ENCODE measurements at regions not wholly inside any gene's neighbourhood (a gene's known extent, or its start where the extent isn't known, plus 50 kb on each side); places are given as distances from the start of the nearest gene placed in this dataset.
"Not testable (repeated sequence)": the region's sequence is repeated elsewhere in the genome, so short reads cannot be mapped to it uniquely, and the experiment has no call there.

GRCh38 chr1:96464991-96465390, 256.6 kb upstream of the PTBP2 start:
- Histone ChIP-seq H3K4me3 (ENCODE audit: low read depth, low read length, poor library complexity, severe bottlenecking) (no peak overlapping the region), H3K4me2 (ENCODE audit: low read length) (no peak overlapping the region), H3K9me2 (ENCODE audit: insufficient read depth, low read length) (no peaks in the 10 kb centered on the region), H3K36me3 (ENCODE audit: insufficient read depth, low read length) (no peaks in the 10 kb centered on the region), H3K4me1 (ENCODE audit: insufficient read depth, low read length, poor library complexity, severe bottlenecking) (no peaks in the 10 kb centered on the region), H3K9me3 (ENCODE audit: low read length) (no peaks in the 10 kb centered on the region), H2AFZ (ENCODE audit: low read length) (no peak overlapping the region), H3K27ac (ENCODE audit: low read depth, low read length, poor library complexity, severe bottlenecking) (no peak overlapping the region), H4K20me1 (ENCODE audit: insufficient read depth, low read length) (no peaks in the 10 kb centered on the region), H3K79me2 (ENCODE audit: insufficient read depth, low read depth, low read length) (no peaks in the 10 kb centered on the region)
- intact Hi-C loops (cut with micrococcal nuclease; ENCODE audit: unreplicated experiment) = no loop called here
- ChIA-PET POLR2A (no interaction called here), CTCF (ENCODE audit: unreplicated experiment) (no interaction called here)
- no TSS peak for BruUV-seq (replicated peaks)
- TF ChIP-seq CTCF (conservative IDR thresholded peaks at IDR 0.05; ENCODE audit: low read length) (no peak), EZH2phosphoT487 (IDR thresholded peaks at IDR 0.05; ENCODE audit: borderline replicate concordance, low read depth, low read length) (no peak)
- no peak for DNase-seq (ENCODE audit: low spot score)

- Histone ChIP-seq H3K9me2 (ENCODE audit: insufficient read depth, low read length) (no peaks in the 10 kb centered on the region), H3K4me2 (ENCODE audit: low read length) (no peak overlapping the region), H3K36me3 (ENCODE audit: insufficient read depth, low read length) (no peaks in the 10 kb centered on the region), H3K79me2 (ENCODE audit: insufficient read depth, low read depth, low read length) (no peaks in the 10 kb centered on the region), H3K9me3 (ENCODE audit: low read length) (no peaks in the 10 kb centered on the region), H3K4me3 (ENCODE audit: low read depth, low read length, poor library complexity, severe bottlenecking) (no peak overlapping the region), H3K4me1 (ENCODE audit: insufficient read depth, low read length, poor library complexity, severe bottlenecking) (no peaks in the 10 kb centered on the region), H4K20me1 (ENCODE audit: insufficient read depth, low read length) (no peaks in the 10 kb centered on the region), H3K27ac (ENCODE audit: low read depth, low read length, poor library complexity, severe bottlenecking) (no peak overlapping the region), H2AFZ (ENCODE audit: low read length) (no peak overlapping the region)
- no peak for DNase-seq (ENCODE audit: low spot score)
- POLR2A ChIA-PET = no interaction called here
- no TSS peak for BruUV-seq (replicated peaks)
- CTCF ChIA-PET (ENCODE audit: unreplicated experiment) = no interaction called here
- intact Hi-C loops (cut with micrococcal nuclease; ENCODE audit: unreplicated experiment) = no loop called here
- TF ChIP-seq CTCF (conservative IDR thresholded peaks at IDR 0.05; ENCODE audit: low read length) = no peak
- no peak for TF ChIP-seq EZH2phosphoT487 (IDR thresholded peaks at IDR 0.05; ENCODE audit: borderline replicate concordance, low read depth, low read length)
Observed at GRCh38 chr1:96465441-96465840, 256.1 kb upstream of the PTBP2 start.

GRCh38 chr1:96466842-96467241, 254.7 kb upstream of the PTBP2 start:
- TF ChIP-seq EZH2phosphoT487 (IDR thresholded peaks at IDR 0.05; ENCODE audit: borderline replicate concordance, low read depth, low read length) = no peak
- TF ChIP-seq CTCF (conservative IDR thresholded peaks at IDR 0.05; ENCODE audit: low read length) = no peak
- POLR2A ChIA-PET = no interaction called here
- no peaks in the 10 kb centered on the region for H3K4me1 ChIP-seq (ENCODE audit: insufficient read depth, low read length, poor library complexity, severe bottlenecking)
- intact Hi-C loops (cut with micrococcal nuclease; ENCODE audit: unreplicated experiment) = no loop called here
- H3K79me2 ChIP-seq (ENCODE audit: insufficient read depth, low read depth, low read length) = no peaks in the 10 kb centered on the region
- no peak overlapping the region for H3K27ac ChIP-seq (ENCODE audit: low read depth, low read length, poor library complexity, severe bottlenecking)
- H4K20me1 ChIP-seq (ENCODE audit: insufficient read depth, low read length) = no peaks in the 10 kb centered on the region
- H3K9me3 ChIP-seq (ENCODE audit: low read length) = no peaks in the 10 kb centered on the region
- CTCF ChIA-PET (ENCODE audit: unreplicated experiment) = no interaction called here
- no peaks in the 10 kb centered on the region for H3K9me2 ChIP-seq (ENCODE audit: insufficient read depth, low read length)
- no peaks in the 10 kb centered on the region for H3K36me3 ChIP-seq (ENCODE audit: insufficient read depth, low read length)
- no peak overlapping the region for H3K4me2 ChIP-seq (ENCODE audit: low read length)
- H3K4me3 ChIP-seq (ENCODE audit: low read depth, low read length, poor library complexity, severe bottlenecking) = no peak overlapping the region
- no peak overlapping the region for H2AFZ ChIP-seq (ENCODE audit: low read length)
- DNase-seq (ENCODE audit: low spot score) = no peak
- no TSS peak for BruUV-seq (replicated peaks)

GRCh38 chr1:96469726-96470125, 251.9 kb upstream of the PTBP2 start:
- CTCF ChIA-PET (ENCODE audit: unreplicated experiment); H3K9me2 ChIP-seq (ENCODE audit: insufficient read depth, low read length); H4K20me1 ChIP-seq (ENCODE audit: insufficient read depth, low read length); BruUV-seq (replicated peaks); H3K4me2 ChIP-seq (ENCODE audit: low read length); H3K36me3 ChIP-seq (ENCODE audit: insufficient read depth, low read length); POLR2A ChIA-PET; H3K79me2 ChIP-seq (ENCODE audit: insufficient read depth, low read depth, low read length); DNase-seq (ENCODE audit: low spot score); H3K9me3 ChIP-seq (ENCODE audit: low read length); intact Hi-C loops (cut with micrococcal nuclease; ENCODE audit: unreplicated experiment); H3K4me3 ChIP-seq (ENCODE audit: low read depth, low read length, poor library complexity, severe bottlenecking); H3K27ac ChIP-seq (ENCODE audit: low read depth, low read length, poor library complexity, severe bottlenecking); H3K4me1 ChIP-seq (ENCODE audit: insufficient read depth, low read length, poor library complexity, severe bottlenecking); H2AFZ ChIP-seq (ENCODE audit: low read length): not testable (repeated sequence)

Measured in OCI-LY7 (cell line).